Lower lobe of right lung (tissue), 2 donors: ENCODE measurements at regions not wholly inside any gene's neighbourhood (a gene's known extent, or its start where the extent isn't known, plus 50 kb on each side); places are given as distances from the start of the nearest gene placed in this dataset.

Source experiments
- ATAC-seq, 2 donors: fragments of 200-7000 bp; cut with Tn5 transposase; one replicate each; pipeline ENCODE4 v1.9.1; 2020 to 2022; ENCODE audit warnings: mild to moderate bottlenecking in 2 of 2, moderate library complexity in 2 of 2
- DNase-seq: peaks from one replicate; pipeline ENCODE4 v3.0.0-alpha.2; 2020
- H3K27ac ChIP-seq: fragments of 200-600 bp; one replicate; pipeline ENCODE4 v1.8.0; 2022
- H3K27me3 ChIP-seq: fragments of 200-600 bp; one replicate; pipeline ENCODE4 v1.8.0; 2022; ENCODE audit warnings: low read depth
- H3K36me3 ChIP-seq: fragments of 200-600 bp; one replicate; pipeline ENCODE4 v1.8.0; 2022; ENCODE audit warnings: mild to moderate bottlenecking
- H3K4me1 ChIP-seq: fragments of 200-600 bp; one replicate; pipeline ENCODE4 v1.8.0; 2022
- H3K4me3 ChIP-seq: fragments of 200-600 bp; one replicate; pipeline ENCODE4 v1.8.0; 2022; ENCODE audit warnings: mild to moderate bottlenecking
- H3K9me3 ChIP-seq: fragments of 200-600 bp; one replicate; pipeline ENCODE4 v1.8.0; 2022
- intact Hi-C: fragments of 100-400 bp; cut with DNase I; formaldehyde crosslinking; loops from one replicate; pipeline ENCODE4 v1.11.0; 2022
- TF ChIP-seq, protein P1 (sequence below): fragments of 200-600 bp; IDR thresholded peaks from one replicate; pipeline ENCODE4 v1.8.0; 2022; ENCODE audit warnings: antibody characterized with exemption, mild to moderate bottlenecking
- donor health status: DM: no; HTN: yes; CAD: no; lungs with severe emphysema.

DNA sequence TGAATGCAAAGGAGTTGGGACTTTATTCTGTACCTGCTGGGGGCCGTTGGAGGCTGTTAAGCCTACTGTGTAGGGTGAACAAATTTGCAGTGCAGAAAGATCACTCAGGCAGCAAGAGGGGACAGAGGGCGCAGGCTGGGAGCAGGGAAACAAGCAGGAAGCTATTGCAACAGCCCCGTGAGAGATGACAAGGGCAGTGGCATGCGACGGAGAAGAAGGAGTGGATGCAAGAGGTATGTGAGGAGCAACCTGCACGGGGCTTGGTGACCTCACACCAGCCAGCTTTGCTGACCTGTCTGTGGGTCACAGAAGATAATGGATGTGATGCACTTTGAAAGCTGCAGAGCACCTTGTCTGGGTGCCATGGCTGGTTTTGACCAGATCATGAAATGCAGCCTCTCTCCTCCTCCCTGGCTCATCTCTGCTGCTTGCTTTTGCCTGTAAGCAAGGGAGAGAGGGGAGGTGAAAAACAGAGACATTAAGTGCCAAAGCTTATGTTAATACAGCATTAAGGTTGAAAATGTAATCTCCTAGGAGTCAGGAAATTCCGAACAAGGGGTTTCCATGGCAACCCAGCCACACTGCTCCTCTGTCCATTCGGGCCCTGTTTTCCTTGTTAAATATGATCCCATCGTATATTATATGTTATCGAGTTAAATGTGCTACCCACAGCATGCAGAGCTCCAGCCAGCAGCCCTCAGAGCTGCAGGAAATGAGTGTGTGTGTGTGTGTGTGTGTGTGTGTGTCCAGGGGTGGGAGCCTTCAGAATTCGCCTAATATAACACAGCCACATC lies 314.3 kb upstream of the ZMIZ1 start:
- DNase-seq = no peak
- H3K27ac ChIP-seq = no peak overlapping the region
- TF ChIP-seq, protein P1, sequence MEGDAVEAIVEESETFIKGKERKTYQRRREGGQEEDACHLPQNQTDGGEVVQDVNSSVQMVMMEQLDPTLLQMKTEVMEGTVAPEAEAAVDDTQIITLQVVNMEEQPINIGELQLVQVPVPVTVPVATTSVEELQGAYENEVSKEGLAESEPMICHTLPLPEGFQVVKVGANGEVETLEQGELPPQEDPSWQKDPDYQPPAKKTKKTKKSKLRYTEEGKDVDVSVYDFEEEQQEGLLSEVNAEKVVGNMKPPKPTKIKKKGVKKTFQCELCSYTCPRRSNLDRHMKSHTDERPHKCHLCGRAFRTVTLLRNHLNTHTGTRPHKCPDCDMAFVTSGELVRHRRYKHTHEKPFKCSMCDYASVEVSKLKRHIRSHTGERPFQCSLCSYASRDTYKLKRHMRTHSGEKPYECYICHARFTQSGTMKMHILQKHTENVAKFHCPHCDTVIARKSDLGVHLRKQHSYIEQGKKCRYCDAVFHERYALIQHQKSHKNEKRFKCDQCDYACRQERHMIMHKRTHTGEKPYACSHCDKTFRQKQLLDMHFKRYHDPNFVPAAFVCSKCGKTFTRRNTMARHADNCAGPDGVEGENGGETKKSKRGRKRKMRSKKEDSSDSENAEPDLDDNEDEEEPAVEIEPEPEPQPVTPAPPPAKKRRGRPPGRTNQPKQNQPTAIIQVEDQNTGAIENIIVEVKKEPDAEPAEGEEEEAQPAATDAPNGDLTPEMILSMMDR = no peak
- H3K36me3 ChIP-seq = no peaks in the 10 kb centered on the region
- H3K4me3 ChIP-seq = no peak overlapping the region
- ATAC-seq = no peak
- intact Hi-C loops = no loop called here
- peaks cover 19% of the 10 kb centered on the region for H3K4me1 ChIP-seq
- no peaks in the 10 kb centered on the region for H3K9me3 ChIP-seq
- H3K27me3 ChIP-seq = no peaks in the 10 kb centered on the region

DNA sequence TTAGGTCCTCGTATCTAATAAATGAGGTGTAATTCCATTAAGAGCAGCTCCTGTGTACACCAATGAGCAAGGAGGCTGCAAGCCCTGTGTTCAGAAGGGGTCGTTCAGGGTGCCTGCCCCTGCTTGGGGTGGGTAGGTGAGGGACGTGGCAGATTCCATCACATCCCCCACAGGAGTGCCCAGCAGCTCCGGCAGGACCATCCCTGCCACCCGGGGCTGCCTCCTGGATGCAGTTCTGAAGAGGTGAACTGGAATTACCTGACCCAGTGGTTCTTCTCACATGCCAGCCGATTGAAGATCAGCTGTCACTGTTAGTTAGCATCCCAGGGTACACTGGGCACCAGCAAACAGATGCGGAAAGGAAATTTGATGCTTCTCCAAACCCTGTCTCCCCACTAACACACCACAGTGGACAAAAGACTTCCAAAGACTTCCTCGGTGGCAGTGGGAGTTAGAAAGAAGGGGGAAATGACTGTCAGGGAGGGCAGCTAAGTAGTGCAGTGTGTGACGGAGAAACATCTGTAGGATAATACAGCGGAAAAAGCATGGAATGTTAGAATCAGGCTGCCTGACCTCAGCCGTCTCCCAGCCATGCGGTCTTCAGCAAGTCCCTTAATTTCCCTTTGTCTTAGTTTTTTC lies 313.6 kb upstream of the ZMIZ1 start:
- Histone ChIP-seq H3K4me1 (peaks cover 19% of the 10 kb centered on the region), H3K9me3 (no peaks in the 10 kb centered on the region), H3K27ac (no peak overlapping the region), H3K36me3 (no peaks in the 10 kb centered on the region), H3K27me3 (no peaks in the 10 kb centered on the region), H3K4me3 (no peak overlapping the region)
- TF ChIP-seq, protein P1 = no peak
- DNase-seq (no peak), ATAC-seq (no peak)
- intact Hi-C loops = no loop called here

DNA sequence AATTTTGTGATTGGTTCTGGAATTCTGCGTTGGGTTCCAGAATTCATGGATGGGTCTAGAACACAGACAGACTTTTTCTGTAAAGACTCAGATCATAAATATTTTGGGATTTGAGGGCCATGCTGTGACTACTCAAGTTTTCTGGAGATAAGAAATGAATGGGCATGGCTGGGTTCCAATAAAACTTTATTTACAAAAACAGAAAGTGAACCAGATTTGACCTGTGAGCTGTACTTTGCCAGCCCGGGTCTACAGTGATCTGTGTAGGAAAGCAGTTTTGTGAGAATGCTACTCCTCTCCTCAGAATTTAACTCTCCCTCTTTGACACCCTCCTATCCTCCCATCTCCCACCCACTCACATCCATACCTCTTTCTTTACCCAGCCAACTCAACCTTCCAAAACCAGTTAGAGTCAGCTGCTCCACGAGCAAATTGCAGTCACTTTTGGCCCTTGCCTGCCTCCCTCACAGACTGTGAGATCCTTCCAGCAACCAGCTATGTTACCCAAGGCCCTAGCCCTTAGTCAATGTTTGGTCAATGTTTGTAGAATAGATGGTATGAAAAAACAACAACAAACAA lies 312.8 kb upstream of the ZMIZ1 start:
- Histone ChIP-seq H3K27ac (no peak overlapping the region), H3K4me3 (no peak overlapping the region), H3K4me1 (peaks cover 19% of the 10 kb centered on the region), H3K27me3 (no peaks in the 10 kb centered on the region), H3K36me3 (no peaks in the 10 kb centered on the region), H3K9me3 (no peaks in the 10 kb centered on the region)
- ATAC-seq (no peak), DNase-seq (no peak)
- intact Hi-C loops = no loop called here
- TF ChIP-seq, protein P1 = no peak

DNA sequence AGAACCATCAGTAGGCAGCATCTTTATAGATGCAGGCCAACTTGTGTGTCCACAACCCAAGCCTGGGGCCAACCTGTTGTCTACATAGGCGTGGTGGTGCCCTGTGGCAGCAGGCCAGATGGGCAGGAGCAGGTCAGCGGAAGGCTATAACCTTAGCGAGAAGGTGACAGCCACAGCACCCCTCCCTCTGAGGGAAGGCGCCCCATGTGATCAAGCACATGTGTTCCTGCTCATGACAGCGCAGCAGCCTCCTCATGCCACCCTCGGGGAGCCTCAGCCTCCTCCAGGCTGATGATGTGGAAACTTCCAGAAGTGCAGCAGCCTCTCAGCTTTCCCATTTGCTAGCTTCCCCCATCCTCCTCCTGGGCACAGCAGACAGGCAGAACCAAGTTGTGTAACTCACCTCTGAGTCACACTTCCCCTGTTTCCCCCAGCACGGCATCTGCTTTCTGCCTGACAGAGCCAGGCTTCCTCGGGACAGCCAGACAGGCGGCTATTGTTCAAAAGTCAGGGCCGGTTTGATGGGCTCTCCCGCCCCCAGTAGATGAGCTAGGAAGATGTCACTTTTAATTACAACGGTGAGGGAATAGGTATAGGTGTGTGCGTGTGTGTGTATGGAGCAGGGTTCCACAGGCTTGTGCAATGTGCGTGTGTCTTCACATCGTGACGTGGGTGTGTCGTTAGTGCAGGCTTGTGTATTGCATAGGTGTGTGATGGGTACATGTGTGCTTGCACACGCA lies 312.0 kb upstream of the ZMIZ1 start:
- no peaks in the 10 kb centered on the region for H3K36me3 ChIP-seq
- H3K27me3 ChIP-seq = no peaks in the 10 kb centered on the region
- TF ChIP-seq, protein P1 = no peak
- no peak overlapping the region for H3K4me3 ChIP-seq
- H3K4me1 ChIP-seq = peaks cover 19% of the 10 kb centered on the region
- DNase-seq (peak; percentile 81), ATAC-seq (peak; percentile 89 to 90)
- H3K9me3 ChIP-seq = no peaks in the 10 kb centered on the region
- intact Hi-C loops = no loop called here
- no peak overlapping the region for H3K27ac ChIP-seq

DNA sequence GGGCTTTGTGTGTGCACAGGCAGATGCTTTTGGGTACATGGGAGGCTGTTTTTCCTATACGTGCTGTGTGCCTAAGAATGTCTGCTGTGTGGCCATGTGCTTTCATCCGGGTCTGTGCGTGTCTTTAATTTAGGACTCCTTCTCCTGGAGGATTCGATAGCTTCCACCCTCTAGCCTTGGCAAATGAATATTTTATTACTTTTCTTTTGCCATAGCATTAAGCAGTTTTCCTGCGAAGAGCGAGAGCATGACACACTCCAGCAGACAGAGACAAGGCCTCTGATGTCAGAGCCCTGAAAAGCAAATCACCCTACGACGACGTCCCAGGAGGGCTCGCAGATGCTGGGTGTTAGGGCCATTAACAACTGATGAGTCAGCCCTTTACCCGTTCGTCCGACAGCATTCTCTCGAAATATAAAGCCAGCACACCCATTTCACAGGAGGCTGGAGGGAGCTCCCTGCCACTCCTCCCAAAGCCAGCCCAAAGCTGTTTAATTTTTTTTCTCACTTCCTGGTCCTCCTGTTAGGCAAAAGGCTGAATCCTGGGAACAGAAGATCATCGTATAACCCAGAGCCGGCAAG lies 311.3 kb upstream of the ZMIZ1 start:
- no peak for ATAC-seq
- intact Hi-C loops = no loop called here

More for the DNA sequence above, 311.3 kb upstream of the ZMIZ1 start:
- DNase-seq = no peak
- no peak overlapping the region for H3K4me3 ChIP-seq
- H3K4me1 ChIP-seq = peaks cover 19% of the 10 kb centered on the region
- H3K9me3 ChIP-seq = no peaks in the 10 kb centered on the region
- H3K27ac ChIP-seq = no peak overlapping the region
- H3K27me3 ChIP-seq = no peaks in the 10 kb centered on the region
- H3K36me3 ChIP-seq = no peaks in the 10 kb centered on the region
- TF ChIP-seq, protein P1 = no peak
